ENCODE measurements at regions not wholly inside any gene's neighbourhood (a gene's known extent, or its start where the extent isn't known, plus 50 kb on each side); places are given as distances from the start of the nearest gene placed in this dataset.

DNA sequence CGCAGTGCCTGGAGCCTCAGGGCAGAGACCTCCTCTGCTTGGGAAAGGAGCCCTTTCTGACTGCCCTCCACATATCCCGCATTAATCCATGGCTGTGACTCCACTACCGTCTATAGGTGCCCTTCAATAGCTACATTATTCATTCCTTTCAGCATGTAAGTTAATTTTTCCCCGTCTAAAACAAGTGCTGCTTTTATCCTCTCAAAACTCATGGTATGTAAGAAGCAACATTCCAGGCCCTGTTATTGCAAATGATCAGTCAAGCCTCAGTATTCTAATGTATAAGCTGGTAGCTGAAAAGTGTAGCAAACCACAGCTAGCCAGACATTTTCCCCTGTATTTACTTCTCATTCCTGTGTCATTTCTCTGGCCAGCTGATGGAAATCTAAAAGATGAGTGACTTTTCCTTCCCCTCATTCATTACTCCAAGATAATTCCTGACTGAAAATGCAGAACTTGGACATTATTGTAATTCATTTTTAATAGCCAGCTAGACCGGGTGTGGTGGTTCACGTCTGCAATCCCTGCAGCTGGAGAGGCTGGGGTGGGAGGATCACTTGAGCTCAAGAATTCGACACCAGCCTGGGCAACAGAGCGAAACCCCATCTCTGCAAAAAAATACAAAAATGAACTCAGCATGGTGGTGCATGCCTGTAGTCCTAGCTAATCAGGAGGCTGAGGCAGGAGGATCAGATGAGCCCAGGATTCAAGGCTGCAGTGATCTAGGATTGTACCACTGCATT lies 88.5 kb upstream of the SOD1 start:
- Histone ChIP-seq H3K4me1 (ENCODE audit: control insufficient read depth, extremely low read depth, insufficient read depth, low read length) (no peaks in the 10 kb centered on the region), H3K27me3 (ENCODE audit: control insufficient read depth in 2 of 2, insufficient read depth in 2 of 2, low read length in 2 of 2) (no peaks in the 10 kb centered on the region), H3K4me3 (replicated peaks in 1 of 3; ENCODE audit: insufficient read depth in 1 of 3, low read depth in 1 of 3, low read length in 3 of 3) (no peak overlapping the region), H3K27ac (ENCODE audit: insufficient read depth, low read depth, low read length) (no peak overlapping the region), H3K79me2 (ENCODE audit: control insufficient read depth, insufficient read depth, low read length) (no peaks in the 10 kb centered on the region), H3K36me3 (ENCODE audit: control insufficient read depth in 2 of 2, extremely low read depth in 1 of 2, insufficient read depth in 2 of 2, low read length in 2 of 2) (no peaks in the 10 kb centered on the region), H3K9me1 (replicated peaks; ENCODE audit: control insufficient read depth, extremely low read depth, insufficient read depth, low read length) (no peaks in the 10 kb centered on the region), H3K9ac (replicated peaks; ENCODE audit: extremely low read depth, insufficient read depth, low read length) (no peak overlapping the region), H4K20me1 (replicated peaks; ENCODE audit: control insufficient read depth, extremely low read depth, insufficient read depth, low read length) (no peaks in the 10 kb centered on the region), H3K9me3 (replicated peaks; ENCODE audit: control insufficient read depth, insufficient read depth, low read length) (no peaks in the 10 kb centered on the region), H3K4me2 (ENCODE audit: insufficient read depth, low read length) (no peak overlapping the region), H2AFZ (ENCODE audit: low read depth, low read length) (no peak overlapping the region)
- intact Hi-C loops (cut with micrococcal nuclease) (no loop called here), dilution Hi-C loops (cut with MboI; ENCODE audit: extremely low pct_ligation_motif_present, low sequenced_read_pairs) (no loop called here)
- no TSS peak for BruUV-seq (replicated peaks)
- ChIA-PET POLR2A (interaction anchor here (0.6 kb wide), 2 partner anchors 12 to 380 kb away, joined by 4 to 5 read pairs; no protein-coding TSS in a partner anchor), CTCF (interaction anchor here (0.8 to 2.5 kb wide), 3 partner anchors 10 to 372 kb away, joined by 3 to 17 read pairs (median 3); no protein-coding TSS in a partner anchor)
- FAIRE-seq (no peak), DNase-seq (ENCODE audit: low read depth, low spot score) (no peak)
- no peak for TF ChIP-seq POLR2AphosphoS5 (IDR thresholded peaks at IDR 0.05; ENCODE audit: insufficient read depth, low read depth, low read length)
- no peak for TF ChIP-seq MYC (IDR thresholded peaks at IDR 0.05; ENCODE audit: low read depth, low read length)
- TF ChIP-seq JUN (IDR thresholded peaks at IDR 0.05; ENCODE audit: borderline replicate concordance, insufficient read depth, insufficient read length, low read depth): no peak

DNA sequence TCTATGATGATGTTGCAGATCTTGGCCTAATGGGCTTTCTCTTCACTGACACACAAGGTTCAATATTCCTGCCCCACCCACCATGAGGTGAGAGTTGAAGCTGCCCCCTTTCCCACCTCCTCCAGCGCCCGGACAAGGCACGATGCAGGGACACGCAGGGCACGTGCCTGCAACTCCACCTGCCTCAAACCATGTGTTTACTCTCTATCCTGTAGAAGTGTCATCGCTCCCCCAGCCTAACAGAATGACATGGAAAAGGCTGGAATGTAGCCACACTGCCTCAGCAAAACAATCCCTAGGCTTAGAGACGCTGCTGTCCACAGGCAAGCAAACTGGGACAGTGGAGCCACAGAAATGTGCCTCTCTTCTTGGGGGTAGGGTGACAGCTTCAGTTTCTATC lies 92.9 kb upstream of the SOD1 start:
- ChIA-PET CTCF (no interaction called here), POLR2A (no interaction called here)
- no peak overlapping the region for H3K4me2 ChIP-seq (ENCODE audit: insufficient read depth, low read length)
- no peak for DNase-seq (ENCODE audit: low read depth, low spot score)
- H3K9me1 ChIP-seq (replicated peaks; ENCODE audit: control insufficient read depth, extremely low read depth, insufficient read depth, low read length): no peaks in the 10 kb centered on the region
- H3K4me1 ChIP-seq (ENCODE audit: control insufficient read depth, extremely low read depth, insufficient read depth, low read length): no peaks in the 10 kb centered on the region
- no peak overlapping the region for H3K9ac ChIP-seq (replicated peaks; ENCODE audit: extremely low read depth, insufficient read depth, low read length)
- no peaks in the 10 kb centered on the region for H3K9me3 ChIP-seq (replicated peaks; ENCODE audit: control insufficient read depth, insufficient read depth, low read length)
- FAIRE-seq: no peak
- no peaks in the 10 kb centered on the region for H3K79me2 ChIP-seq (ENCODE audit: control insufficient read depth, insufficient read depth, low read length)
- no peak overlapping the region for H3K4me3 ChIP-seq (replicated peaks in 1 of 3; ENCODE audit: insufficient read depth in 1 of 3, low read depth in 1 of 3, low read length in 3 of 3)
- no peaks in the 10 kb centered on the region for H3K27me3 ChIP-seq (ENCODE audit: control insufficient read depth in 2 of 2, insufficient read depth in 2 of 2, low read length in 2 of 2)
- TF ChIP-seq EZH2 (IDR thresholded peaks at IDR 0.05; ENCODE audit: borderline replicate concordance, low read depth, low read length, severe bottlenecking): no peak
- no peak for TF ChIP-seq MYC (IDR thresholded peaks at IDR 0.05; ENCODE audit: low read depth, low read length)
- TF ChIP-seq MAX (IDR thresholded peaks at IDR 0.05; ENCODE audit: insufficient read depth, insufficient read length): no peak
- no peak for TF ChIP-seq FOS (IDR thresholded peaks at IDR 0.05; ENCODE audit: borderline replicate concordance, insufficient read depth, low read length)
- no peak for TF ChIP-seq POLR2AphosphoS5 (IDR thresholded peaks at IDR 0.05; ENCODE audit: insufficient read depth, low read depth, low read length)
- TF ChIP-seq GATA2 (IDR thresholded peaks at IDR 0.05; ENCODE audit: insufficient read depth, insufficient read length, low read depth, low read length): no peak
- no peak for TF ChIP-seq POLR2A (IDR thresholded peaks at IDR 0.05; ENCODE audit: low read depth, low read length)
- TF ChIP-seq, protein P1, sequence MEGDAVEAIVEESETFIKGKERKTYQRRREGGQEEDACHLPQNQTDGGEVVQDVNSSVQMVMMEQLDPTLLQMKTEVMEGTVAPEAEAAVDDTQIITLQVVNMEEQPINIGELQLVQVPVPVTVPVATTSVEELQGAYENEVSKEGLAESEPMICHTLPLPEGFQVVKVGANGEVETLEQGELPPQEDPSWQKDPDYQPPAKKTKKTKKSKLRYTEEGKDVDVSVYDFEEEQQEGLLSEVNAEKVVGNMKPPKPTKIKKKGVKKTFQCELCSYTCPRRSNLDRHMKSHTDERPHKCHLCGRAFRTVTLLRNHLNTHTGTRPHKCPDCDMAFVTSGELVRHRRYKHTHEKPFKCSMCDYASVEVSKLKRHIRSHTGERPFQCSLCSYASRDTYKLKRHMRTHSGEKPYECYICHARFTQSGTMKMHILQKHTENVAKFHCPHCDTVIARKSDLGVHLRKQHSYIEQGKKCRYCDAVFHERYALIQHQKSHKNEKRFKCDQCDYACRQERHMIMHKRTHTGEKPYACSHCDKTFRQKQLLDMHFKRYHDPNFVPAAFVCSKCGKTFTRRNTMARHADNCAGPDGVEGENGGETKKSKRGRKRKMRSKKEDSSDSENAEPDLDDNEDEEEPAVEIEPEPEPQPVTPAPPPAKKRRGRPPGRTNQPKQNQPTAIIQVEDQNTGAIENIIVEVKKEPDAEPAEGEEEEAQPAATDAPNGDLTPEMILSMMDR (IDR thresholded peaks at IDR 0.05; ENCODE audit: extremely low read depth in 1 of 2, insufficient read depth in 1 of 2, low read depth in 1 of 2, low read length in 2 of 2): no peak
- TF ChIP-seq JUN (IDR thresholded peaks at IDR 0.05; ENCODE audit: borderline replicate concordance, insufficient read depth, insufficient read length, low read depth): no peak
- dilution Hi-C loops (cut with MboI; ENCODE audit: extremely low pct_ligation_motif_present, low sequenced_read_pairs): no loop called here
- BruUV-seq (replicated peaks): no TSS peak
- H3K36me3 ChIP-seq (ENCODE audit: control insufficient read depth in 2 of 2, extremely low read depth in 1 of 2, insufficient read depth in 2 of 2, low read length in 2 of 2): no peaks in the 10 kb centered on the region
- H3K27ac ChIP-seq (ENCODE audit: insufficient read depth, low read depth, low read length): no peak overlapping the region
- intact Hi-C loops (cut with micrococcal nuclease): no loop called here
- no peak overlapping the region for H2AFZ ChIP-seq (ENCODE audit: low read depth, low read length)
- H4K20me1 ChIP-seq (replicated peaks; ENCODE audit: control insufficient read depth, extremely low read depth, insufficient read depth, low read length): no peaks in the 10 kb centered on the region
